ENCODE measurements at regions not wholly inside any gene's neighbourhood (a gene's known extent, or its start where the extent isn't known, plus 50 kb on each side); places are given as distances from the start of the nearest gene placed in this dataset.

GRCh38 chr2:219733746-219734145 lies 106.3 kb downstream of the SLC4A3 start:
- Histone ChIP-seq H3K36me3 (no peaks in the 10 kb centered on the region), H3K27ac (no peak overlapping the region), H3K9me3 (no peaks in the 10 kb centered on the region), H3K27me3 (no peaks in the 10 kb centered on the region), H3K4me1 (no peaks in the 10 kb centered on the region), H3K4me3 (no peak overlapping the region)
- intact Hi-C loops (cut with DNase I): loop anchor here (10.0 kb wide), 1 partner anchor 1841 kb away; the partner anchor contains the start of gene EPHA4
- TF ChIP-seq POLR2AphosphoS5 (IDR thresholded peaks at IDR 0.05; ENCODE audit: insufficient read depth in 1 of 2, low read depth in 1 of 2) (no peak), POLR2A (IDR thresholded peaks at IDR 0.05) (no peak)
- TF ChIP-seq, protein P1, sequence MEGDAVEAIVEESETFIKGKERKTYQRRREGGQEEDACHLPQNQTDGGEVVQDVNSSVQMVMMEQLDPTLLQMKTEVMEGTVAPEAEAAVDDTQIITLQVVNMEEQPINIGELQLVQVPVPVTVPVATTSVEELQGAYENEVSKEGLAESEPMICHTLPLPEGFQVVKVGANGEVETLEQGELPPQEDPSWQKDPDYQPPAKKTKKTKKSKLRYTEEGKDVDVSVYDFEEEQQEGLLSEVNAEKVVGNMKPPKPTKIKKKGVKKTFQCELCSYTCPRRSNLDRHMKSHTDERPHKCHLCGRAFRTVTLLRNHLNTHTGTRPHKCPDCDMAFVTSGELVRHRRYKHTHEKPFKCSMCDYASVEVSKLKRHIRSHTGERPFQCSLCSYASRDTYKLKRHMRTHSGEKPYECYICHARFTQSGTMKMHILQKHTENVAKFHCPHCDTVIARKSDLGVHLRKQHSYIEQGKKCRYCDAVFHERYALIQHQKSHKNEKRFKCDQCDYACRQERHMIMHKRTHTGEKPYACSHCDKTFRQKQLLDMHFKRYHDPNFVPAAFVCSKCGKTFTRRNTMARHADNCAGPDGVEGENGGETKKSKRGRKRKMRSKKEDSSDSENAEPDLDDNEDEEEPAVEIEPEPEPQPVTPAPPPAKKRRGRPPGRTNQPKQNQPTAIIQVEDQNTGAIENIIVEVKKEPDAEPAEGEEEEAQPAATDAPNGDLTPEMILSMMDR (IDR thresholded peaks at IDR 0.05): no peak
- DNase-seq (ENCODE audit: extremely low spot score in 2 of 2): peak in 1 of 2 donors; percentile 60

DNA sequence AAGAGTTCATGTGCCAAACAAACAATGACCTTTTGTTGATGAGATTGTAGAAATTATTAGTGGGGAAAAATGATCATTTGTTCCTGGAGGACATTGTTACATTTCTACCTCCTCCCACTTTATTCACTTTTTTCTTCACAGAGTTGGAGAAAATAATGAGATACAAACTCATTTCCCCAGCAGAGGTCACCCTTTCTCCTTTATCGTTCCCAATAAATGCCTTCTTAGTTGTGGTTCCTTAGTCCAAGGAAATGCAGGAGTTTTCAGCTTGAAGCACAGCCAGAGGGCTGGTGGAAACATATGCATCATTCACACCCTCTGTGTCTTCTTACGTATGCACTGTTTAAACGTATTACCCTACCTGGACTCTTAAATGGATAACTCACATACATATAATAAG lies 108.8 kb downstream of the SLC4A3 start:
- Histone ChIP-seq H3K4me1 (no peaks in the 10 kb centered on the region), H3K36me3 (no peaks in the 10 kb centered on the region), H3K4me3 (no peak overlapping the region), H3K27me3 (no peaks in the 10 kb centered on the region), H3K9me3 (no peaks in the 10 kb centered on the region), H3K27ac (no peak overlapping the region)
- TF ChIP-seq, protein P1 (IDR thresholded peaks at IDR 0.05): peak in 1 of 3 experiments; percentile 51
- TF ChIP-seq POLR2A (IDR thresholded peaks at IDR 0.05): no peak
- intact Hi-C loops (cut with DNase I): loop anchor here (10.0 kb wide), 1 partner anchor 1839 kb away; the partner anchor contains the start of gene EPHA4
- DNase-seq (ENCODE audit: extremely low spot score in 2 of 2): no peak

GRCh38 chr2:219737270-219737691 lies 109.9 kb downstream of the SLC4A3 start:
- Histone ChIP-seq H3K4me3 (no peak overlapping the region), H3K27ac (no peak overlapping the region), H3K9me3 (no peaks in the 10 kb centered on the region), H3K27me3 (no peaks in the 10 kb centered on the region), H3K36me3 (no peaks in the 10 kb centered on the region), H3K4me1 (no peaks in the 10 kb centered on the region)
- intact Hi-C loops (cut with DNase I): loop anchor here (10.0 kb wide), 1 partner anchor 1838 kb away; the partner anchor contains the start of gene EPHA4
- peak in 1 of 2 donors; percentile 74 for DNase-seq (ENCODE audit: extremely low spot score in 2 of 2)
- TF ChIP-seq POLR2AphosphoS5 (IDR thresholded peaks at IDR 0.05; ENCODE audit: insufficient read depth in 1 of 2, low read depth in 1 of 2): no peak
- TF ChIP-seq, protein P1 (IDR thresholded peaks at IDR 0.05): no peak
- TF ChIP-seq POLR2A (IDR thresholded peaks at IDR 0.05): no peak

- intact Hi-C loops (cut with DNase I): loop anchor here (10.0 kb wide), 1 partner anchor 1836 kb away; the partner anchor contains the start of gene EPHA4
- no peaks in the 10 kb centered on the region for H3K4me1 ChIP-seq
- H3K4me3 ChIP-seq: no peak overlapping the region
- H3K27me3 ChIP-seq: no peaks in the 10 kb centered on the region
- H3K36me3 ChIP-seq: no peaks in the 10 kb centered on the region
- no peaks in the 10 kb centered on the region for H3K9me3 ChIP-seq
- DNase-seq (ENCODE audit: extremely low spot score in 2 of 2): no peak
- TF ChIP-seq, protein P1 (IDR thresholded peaks at IDR 0.05): no peak
- no peak for TF ChIP-seq POLR2AphosphoS5 (IDR thresholded peaks at IDR 0.05; ENCODE audit: insufficient read depth in 1 of 2, low read depth in 1 of 2)
- TF ChIP-seq POLR2A (IDR thresholded peaks at IDR 0.05): no peak
- H3K27ac ChIP-seq: no peak overlapping the region
These were observed 111.6 kb downstream of the SLC4A3 start for GRCh38 chr2:219739066-219739465.

DNA sequence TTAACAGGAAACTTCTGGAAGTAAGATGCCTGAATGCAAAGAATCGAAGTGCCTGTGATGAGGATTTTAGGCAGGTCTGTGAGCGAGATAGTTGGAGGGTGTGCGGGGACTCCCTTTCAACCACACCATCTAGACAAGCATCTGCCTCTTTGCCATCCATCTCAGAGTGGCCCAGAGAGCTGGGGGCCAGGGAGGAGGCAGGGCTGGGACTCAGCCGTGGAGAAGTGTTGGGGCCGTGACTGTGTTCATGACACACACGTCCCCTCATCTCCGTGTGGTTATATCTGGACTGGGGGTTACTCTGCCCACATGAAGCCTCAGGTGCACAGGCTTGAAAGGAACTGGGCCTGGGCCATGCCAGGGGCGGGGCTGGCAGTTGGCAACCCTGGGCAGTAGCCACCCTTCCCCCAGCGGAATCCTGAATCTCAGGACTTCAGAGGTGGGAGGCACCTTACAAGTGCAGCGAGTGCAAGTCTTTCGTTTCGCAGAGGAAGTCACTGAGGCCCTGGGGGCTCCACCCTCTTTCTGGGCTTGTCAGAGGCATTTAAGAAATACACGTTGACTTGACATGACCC lies 112.5 kb downstream of the SLC4A3 start:
- H3K4me1 ChIP-seq: no peaks in the 10 kb centered on the region
- H3K9me3 ChIP-seq: no peaks in the 10 kb centered on the region
- peak; percentile 75 to 84 for DNase-seq (ENCODE audit: extremely low spot score in 2 of 2)
- H3K4me3 ChIP-seq: no peak overlapping the region
- no peaks in the 10 kb centered on the region for H3K27me3 ChIP-seq
- intact Hi-C loops (cut with DNase I): loop anchor here (10.0 kb wide), 1 partner anchor 1835 kb away; the partner anchor contains the start of gene EPHA4
- no peaks in the 10 kb centered on the region for H3K36me3 ChIP-seq
- TF ChIP-seq POLR2A (IDR thresholded peaks at IDR 0.05) (no peak), POLR2AphosphoS5 (IDR thresholded peaks at IDR 0.05; ENCODE audit: insufficient read depth in 1 of 2, low read depth in 1 of 2) (no peak)
- TF ChIP-seq, protein P1 (IDR thresholded peaks at IDR 0.05): no peak
- no peak overlapping the region for H3K27ac ChIP-seq
